ENCODE measurements at regions not wholly inside any gene's neighbourhood (a gene's known extent, or its start where the extent isn't known, plus 50 kb on each side); places are given as distances from the start of the nearest gene placed in this dataset.

DNA sequence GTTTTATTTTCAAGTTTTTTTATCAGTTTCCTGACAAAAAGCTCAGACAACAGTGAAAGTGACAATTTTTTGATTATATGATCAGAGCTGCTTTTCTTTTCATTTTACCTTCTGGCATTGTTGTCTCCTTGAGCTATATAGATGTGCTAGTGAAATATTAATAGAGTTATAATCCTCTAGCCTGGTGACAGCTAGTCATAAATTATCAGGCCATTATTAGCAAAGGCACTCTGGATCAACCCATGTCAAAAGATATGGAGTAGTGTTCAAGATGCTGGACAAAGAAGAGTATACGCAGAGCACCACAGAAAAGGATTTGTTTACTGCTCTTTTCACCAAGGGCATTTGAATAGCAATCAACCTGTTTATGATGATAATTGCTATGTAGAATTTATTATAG lies 1230.1 kb downstream of the HACE1 start:
- no peak for TF ChIP-seq BHLHE40 (IDR thresholded peaks at IDR 0.05; ENCODE audit: borderline replicate concordance in 1 of 2, low read depth in 2 of 2, low read length in 1 of 2)
- no peak for TF ChIP-seq POLR2A (IDR thresholded peaks at IDR 0.05; ENCODE audit: low read depth, low read length)
- TF ChIP-seq EZH2 (IDR thresholded peaks at IDR 0.05; ENCODE audit: borderline replicate concordance, control insufficient read depth, low read depth, low read length): no peak
- TF ChIP-seq LARP7 (IDR thresholded peaks at IDR 0.05): no peak
